Smooth muscle cell (in vitro differentiated cells): ENCODE measurements at regions not wholly inside any gene's neighbourhood (a gene's known extent, or its start where the extent isn't known, plus 50 kb on each side); places are given as distances from the start of the nearest gene placed in this dataset.

Source experiments
- DNase-seq: peaks from one replicate; lab custom pipeline; 2025; ENCODE audit not compliant: unreplicated experiment; lab: John Stamatoyannopoulos, UW
- H2AFZ ChIP-seq: fragments of 200-600 bp; sonication (generic); 2 replicates; pipeline ENCODE4 v1.6.0; 2016; ENCODE audit warnings: antibody characterized with exemption, low read depth, mild to moderate bottlenecking
- H3F3A ChIP-seq: fragments of 200-600 bp; sonication (generic); 2 replicates; pipeline ENCODE4 v1.6.0; 2017; ENCODE audit warnings: antibody characterized with exemption, low read depth
- H3K27ac ChIP-seq: fragments of 200-600 bp; sonication (generic); 2 replicates; pipeline ENCODE4 v1.5.1; 2016; ENCODE audit warnings: low read depth, mild to moderate bottlenecking
- H3K27me3 ChIP-seq: fragments of 200-600 bp; sonication (generic); 2 replicates; pipeline ENCODE4 v1.6.1; 2016; ENCODE audit warnings: low read depth, mild to moderate bottlenecking
- H3K36me3 ChIP-seq: fragments of 200-600 bp; sonication (generic); 2 replicates; pipeline ENCODE4 v1.5.1; 2016; ENCODE audit warnings: low read depth
- H3K4me1 ChIP-seq: fragments of 200-600 bp; sonication (generic); 2 replicates; pipeline ENCODE4 v1.5.1; 2016; ENCODE audit warnings: low read depth
- H3K4me2 ChIP-seq: fragments of 200-600 bp; sonication (generic); 2 replicates; pipeline ENCODE4 v1.6.0; 2016; ENCODE audit warnings: mild to moderate bottlenecking
- H3K4me3 ChIP-seq: fragments of 200-600 bp; sonication (generic); 2 replicates; pipeline ENCODE4 v1.5.1; 2016; ENCODE audit warnings: mild to moderate bottlenecking
- H3K79me2 ChIP-seq: fragments of 200-600 bp; sonication (generic); 2 replicates; pipeline ENCODE4 v1.6.0; 2016; ENCODE audit warnings: low read depth, mild to moderate bottlenecking
- H3K9ac ChIP-seq: fragments of 200-600 bp; sonication (generic); 2 replicates; pipeline ENCODE4 v1.6.0; 2016; ENCODE audit warnings: low read depth
- H3K9me3 ChIP-seq: fragments of 200-600 bp; sonication (generic); replicated peaks from 2 replicates; pipeline ENCODE4 v1.5.1; 2016; ENCODE audit warnings: low read depth
- H4K20me1 ChIP-seq: fragments of 200-600 bp; sonication (generic); 2 replicates; pipeline ENCODE4 v1.6.0; 2016; ENCODE audit warnings: low read depth
- WGBS: methylation state at CpG from one replicate; pipeline ENCODE4 v1.1.7; 2016; ENCODE audit warnings: low lambda C conversion rate; 5-methylcytosine and 5-hydroxymethylcytosine counted together
- TF ChIP-seq, protein P1 (sequence below): fragments of 200-600 bp; sonication (generic); IDR thresholded peaks from 2 replicates; pipeline ENCODE4 v1.5.1; 2017; ENCODE audit warnings: borderline replicate concordance, mild to moderate bottlenecking, antibody characterized with exemption; ENCODE audit not compliant: insufficient read depth, poor library complexity, severe bottlenecking

DNA sequence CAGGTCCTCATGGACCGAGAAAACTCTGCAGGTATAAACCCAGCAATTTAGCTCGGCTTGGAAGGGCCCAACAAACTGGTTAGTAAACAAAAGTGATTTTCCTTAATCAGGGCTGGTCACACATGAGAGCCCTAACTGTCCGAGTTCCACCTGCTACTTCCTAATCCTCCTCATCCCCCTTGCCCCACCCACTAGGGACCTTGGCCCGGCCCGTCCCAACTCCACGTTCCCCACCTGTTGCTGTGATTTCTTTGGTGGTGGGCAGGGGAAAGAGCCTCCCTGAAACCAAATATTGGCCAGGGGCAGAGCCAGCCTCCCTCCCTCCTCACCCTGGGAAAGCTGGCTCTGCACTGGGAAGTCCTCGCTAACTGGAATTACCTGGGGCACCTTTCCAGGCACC, 304.2 kb upstream of the PROX1 start:
- H3K27ac ChIP-seq: no peak overlapping the region
- DNase-seq: no peak
- no peaks in the 10 kb centered on the region for H3K9me3 ChIP-seq
- 89% methylated on average over 7 of the region's 7 CpGs for WGBS
- no peaks in the 10 kb centered on the region for H3K36me3 ChIP-seq
- no peaks in the 10 kb centered on the region for H3K4me1 ChIP-seq
- H3K4me2 ChIP-seq: no peak overlapping the region
- H3K9ac ChIP-seq: no peak overlapping the region
- H4K20me1 ChIP-seq: no peaks in the 10 kb centered on the region
- no peak overlapping the region for H3K4me3 ChIP-seq
- peaks cover 5% of the 10 kb centered on the region for H3K27me3 ChIP-seq
- TF ChIP-seq, protein P1, sequence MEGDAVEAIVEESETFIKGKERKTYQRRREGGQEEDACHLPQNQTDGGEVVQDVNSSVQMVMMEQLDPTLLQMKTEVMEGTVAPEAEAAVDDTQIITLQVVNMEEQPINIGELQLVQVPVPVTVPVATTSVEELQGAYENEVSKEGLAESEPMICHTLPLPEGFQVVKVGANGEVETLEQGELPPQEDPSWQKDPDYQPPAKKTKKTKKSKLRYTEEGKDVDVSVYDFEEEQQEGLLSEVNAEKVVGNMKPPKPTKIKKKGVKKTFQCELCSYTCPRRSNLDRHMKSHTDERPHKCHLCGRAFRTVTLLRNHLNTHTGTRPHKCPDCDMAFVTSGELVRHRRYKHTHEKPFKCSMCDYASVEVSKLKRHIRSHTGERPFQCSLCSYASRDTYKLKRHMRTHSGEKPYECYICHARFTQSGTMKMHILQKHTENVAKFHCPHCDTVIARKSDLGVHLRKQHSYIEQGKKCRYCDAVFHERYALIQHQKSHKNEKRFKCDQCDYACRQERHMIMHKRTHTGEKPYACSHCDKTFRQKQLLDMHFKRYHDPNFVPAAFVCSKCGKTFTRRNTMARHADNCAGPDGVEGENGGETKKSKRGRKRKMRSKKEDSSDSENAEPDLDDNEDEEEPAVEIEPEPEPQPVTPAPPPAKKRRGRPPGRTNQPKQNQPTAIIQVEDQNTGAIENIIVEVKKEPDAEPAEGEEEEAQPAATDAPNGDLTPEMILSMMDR: no peak
- no peaks in the 10 kb centered on the region for H3F3A ChIP-seq
- no peak overlapping the region for H2AFZ ChIP-seq
- H3K79me2 ChIP-seq: no peaks in the 10 kb centered on the region

DNA sequence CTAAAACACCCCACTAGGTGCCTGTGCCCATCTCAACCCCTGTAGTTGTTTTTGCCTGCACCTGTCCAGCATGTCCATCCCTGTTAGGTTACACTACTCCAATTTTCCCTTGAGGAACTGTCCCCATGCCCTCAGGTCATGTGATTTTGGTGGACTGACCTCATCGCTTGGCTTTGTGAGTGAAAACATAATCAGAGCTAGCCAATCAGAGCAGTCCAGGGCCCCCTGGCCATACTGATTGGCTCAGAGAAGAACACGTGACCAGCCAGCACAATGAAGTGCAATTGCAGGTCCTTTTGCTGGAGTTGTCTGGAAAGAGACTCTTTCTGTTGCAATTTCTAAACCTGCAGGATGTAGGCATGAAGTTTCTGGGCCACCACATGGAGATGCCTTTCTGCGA, 303.3 kb upstream of the PROX1 start:
- peaks cover 2% of the 10 kb centered on the region for H3K27me3 ChIP-seq
- no peak overlapping the region for H3K4me2 ChIP-seq
- no peaks in the 10 kb centered on the region for H3F3A ChIP-seq
- no peaks in the 10 kb centered on the region for H3K36me3 ChIP-seq
- WGBS: 97% methylated on average over 3 of the region's 3 CpGs
- H3K4me3 ChIP-seq: no peak overlapping the region
- H3K4me1 ChIP-seq: no peaks in the 10 kb centered on the region
- DNase-seq: no peak
- no peaks in the 10 kb centered on the region for H3K79me2 ChIP-seq
- H3K27ac ChIP-seq: no peak overlapping the region
- no peak overlapping the region for H2AFZ ChIP-seq
- TF ChIP-seq, protein P1: no peak
- no peak overlapping the region for H3K9ac ChIP-seq
- H4K20me1 ChIP-seq: no peaks in the 10 kb centered on the region
- no peaks in the 10 kb centered on the region for H3K9me3 ChIP-seq

DNA sequence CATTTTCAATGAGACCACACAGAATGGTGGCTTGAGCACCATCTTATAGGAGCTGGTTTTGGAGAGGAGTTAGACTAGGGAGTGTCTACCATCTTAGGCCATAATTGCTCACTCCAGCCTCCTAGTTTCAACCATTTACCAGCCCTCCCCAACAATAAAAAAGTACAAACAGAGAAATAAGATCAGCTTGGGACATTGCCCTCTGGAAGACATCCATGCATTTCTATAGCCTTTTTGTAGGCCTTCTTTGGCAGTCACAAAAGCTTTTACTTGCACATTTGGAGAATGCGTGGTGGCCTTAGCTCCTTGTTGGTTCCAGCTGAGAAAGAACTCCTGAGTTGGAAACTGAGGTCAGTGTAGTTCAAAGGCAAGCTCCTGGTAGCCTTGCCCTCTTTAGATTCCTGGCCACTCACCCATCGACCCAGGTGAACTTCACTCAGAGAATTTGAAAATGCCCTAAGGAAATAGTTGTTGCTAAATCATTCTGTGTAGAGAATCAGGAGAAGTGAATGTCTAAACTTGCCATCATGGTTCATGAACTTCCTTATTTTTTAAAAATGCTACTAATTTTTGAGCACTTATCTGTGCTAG, 301.7 kb upstream of the PROX1 start:
- Histone ChIP-seq H3K36me3 (no peaks in the 10 kb centered on the region), H3K27ac (no peak overlapping the region), H2AFZ (no peak overlapping the region), H4K20me1 (no peaks in the 10 kb centered on the region), H3K79me2 (no peaks in the 10 kb centered on the region), H3K9ac (no peak overlapping the region), H3K4me1 (no peaks in the 10 kb centered on the region), H3K4me3 (no peak overlapping the region), H3K9me3 (no peaks in the 10 kb centered on the region), H3F3A (no peaks in the 10 kb centered on the region), H3K27me3 (no peaks in the 10 kb centered on the region), H3K4me2 (no peak overlapping the region)
- 78% methylated on average over 2 of the region's 2 CpGs for WGBS
- no peak for DNase-seq
- TF ChIP-seq, protein P1: no peak

DNA sequence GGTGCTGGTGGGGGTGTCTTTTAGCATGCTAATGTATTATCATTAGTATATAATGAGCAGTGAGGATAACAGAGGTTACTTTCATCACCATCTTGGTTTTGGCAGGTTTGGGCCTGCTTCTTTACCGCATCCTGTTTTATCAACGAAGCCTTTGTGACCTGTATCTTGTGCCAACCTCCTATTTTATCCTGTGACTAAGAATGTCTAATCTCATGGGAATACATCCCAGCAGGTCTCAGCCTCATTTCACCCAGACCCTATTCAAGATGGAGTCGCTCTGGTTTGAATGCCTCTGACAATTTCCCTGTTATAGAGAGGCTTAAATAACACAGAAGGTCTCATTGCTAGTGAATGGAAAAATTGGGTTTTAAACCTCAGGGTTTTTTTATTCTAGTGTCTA, 300.8 kb upstream of the PROX1 start:
- DNase-seq: no peak
- WGBS: 94% methylated on average over 3 of the region's 3 CpGs
- Histone ChIP-seq H3K4me3 (no peak overlapping the region), H3K9ac (no peak overlapping the region), H3K79me2 (no peaks in the 10 kb centered on the region), H3K9me3 (no peaks in the 10 kb centered on the region), H3K36me3 (no peaks in the 10 kb centered on the region), H3K4me1 (no peaks in the 10 kb centered on the region), H4K20me1 (no peaks in the 10 kb centered on the region), H3F3A (no peaks in the 10 kb centered on the region), H3K27ac (no peak overlapping the region), H3K27me3 (no peaks in the 10 kb centered on the region), H2AFZ (no peak overlapping the region), H3K4me2 (no peak overlapping the region)
- TF ChIP-seq, protein P1: no peak
